ENCODE measurements at regions not wholly inside any gene's neighbourhood (a gene's known extent, or its start where the extent isn't known, plus 50 kb on each side); places are given as distances from the start of the nearest gene placed in this dataset.

- Histone ChIP-seq H3K27me3 (ENCODE audit: control insufficient read depth in 1 of 2, insufficient read depth in 2 of 2, low read length in 2 of 2) (no peaks in the 10 kb centered on the region; a peak in 1 of 5 replicates), H3K4me3 (replicated peaks in 1 of 3; ENCODE audit: insufficient read depth in 1 of 3, low read depth in 2 of 3, low read length in 3 of 3) (no peak overlapping the region), H3K79me2 (ENCODE audit: insufficient read depth, low read length) (no peaks in the 10 kb centered on the region), H3K9me3 (ENCODE audit: low read length) (no peaks in the 10 kb centered on the region), H3K36me3 (replicated peaks in 1 of 2; ENCODE audit: control insufficient read depth in 1 of 2, insufficient read depth in 2 of 2, low read length in 2 of 2) (no peaks in the 10 kb centered on the region), H4K20me1 (ENCODE audit: insufficient read depth, low read length) (no peaks in the 10 kb centered on the region), H3K4me1 (ENCODE audit: insufficient read depth, low read length) (0 out of 2 replicates have a peak, but pooled peaks cover 6% of the 10 kb centered on the region), H3K4me2 (ENCODE audit: low read depth, low read length) (no peak overlapping the region), H3K9ac (ENCODE audit: insufficient read depth, low read depth, low read length) (no peak overlapping the region), H3K27ac (ENCODE audit: extremely low read length, insufficient read depth, low read length) (no peak overlapping the region), H2AFZ (ENCODE audit: low read length) (no peak overlapping the region)
- WGBS (ENCODE audit: low lambda C conversion rate): 10% methylated on average over 3 of the region's 3 CpGs
- POLR2A ChIA-PET: no interaction called here
- FAIRE-seq (no peak), ATAC-seq (no peak), DNase-seq (ENCODE audit: low spot score) (no peak)
- in situ Hi-C loops (cut with HindIII; ENCODE audit: extremely low pct_ligation_motif_present, low pct_unique_long_range_greater_than_20kb) (loop anchor here (5.0 kb wide), 1 partner anchor 1488 kb away; no protein-coding TSS in a partner anchor), intact Hi-C loops (cut with micrococcal nuclease; ENCODE audit: unreplicated experiment) (loop anchor here (10.0 kb wide), 1 partner anchor 425 kb away; no protein-coding TSS in a partner anchor)
- TF ChIP-seq MED13 (CRISPR knock-in tag; IDR thresholded peaks at IDR 0.05) (no peak), ZNF784 (CRISPR knock-in tag; IDR thresholded peaks at IDR 0.05; ENCODE audit: borderline replicate concordance) (no peak), TFAP4 (IDR thresholded peaks at IDR 0.05; ENCODE audit: borderline replicate concordance, low read depth) (no peak)
- CTCF ChIA-PET (ENCODE audit: low intra/inter-chr PET ratio, low total read pairs): no interaction called here
- BruUV-seq (replicated peaks): no TSS peak
Observed at GRCh38 chr3:5309602-5310001, 122.1 kb downstream of the EDEM1 start.

- DNase-seq (ENCODE audit: low spot score): no peak
- TF ChIP-seq KDM3A (CRISPR knock-in tag; IDR thresholded peaks at IDR 0.05; ENCODE audit: low read depth): no peak
- TF ChIP-seq U2AF2 (IDR thresholded peaks at IDR 0.05; ENCODE audit: low read depth, low read length): no peak
- TF ChIP-seq ZBTB21 (CRISPR knock-in tag; IDR thresholded peaks at IDR 0.05): no peak
- no peak for TF ChIP-seq DNMT3B (CRISPR knock-in tag; conservative IDR thresholded peaks at IDR 0.05)
- no peak for TF ChIP-seq ZNF646 (CRISPR knock-in tag; IDR thresholded peaks at IDR 0.05)
- no peak for TF ChIP-seq ETV6 (CRISPR knock-in tag; conservative IDR thresholded peaks at IDR 0.05)
- no peak for TF ChIP-seq ZNF589 (CRISPR knock-in tag; conservative IDR thresholded peaks at IDR 0.05)
- no peak for TF ChIP-seq NFE2L1 (CRISPR knock-in tag; IDR thresholded peaks at IDR 0.05; ENCODE audit: borderline replicate concordance)
- no peak for TF ChIP-seq TAF15 (IDR thresholded peaks at IDR 0.05; ENCODE audit: low read depth, low read length, poor library complexity, severe bottlenecking)
Observed at GRCh38 chr3:5310509-5310908, 123.0 kb downstream of the EDEM1 start.

More at GRCh38 chr3:5310509-5310908, 123.0 kb downstream of the EDEM1 start:
- Histone ChIP-seq H3K27ac (ENCODE audit: extremely low read length, insufficient read depth, low read length) (no peak overlapping the region), H3K4me1 (ENCODE audit: insufficient read depth, low read length) (no peaks in the 10 kb centered on the region), H3K36me3 (replicated peaks in 1 of 2; ENCODE audit: control insufficient read depth in 1 of 2, insufficient read depth in 2 of 2, low read length in 2 of 2) (no peaks in the 10 kb centered on the region), H3K27me3 (ENCODE audit: control insufficient read depth in 1 of 2, insufficient read depth in 2 of 2, low read length in 2 of 2) (no peaks in the 10 kb centered on the region; a peak in 1 of 5 replicates), H3K9ac (ENCODE audit: insufficient read depth, low read depth, low read length) (no peak overlapping the region), H3K4me3 (replicated peaks in 1 of 3; ENCODE audit: insufficient read depth in 1 of 3, low read depth in 2 of 3, low read length in 3 of 3) (no peak overlapping the region), H2AFZ (ENCODE audit: low read length) (no peak overlapping the region), H3K79me2 (ENCODE audit: insufficient read depth, low read length) (no peaks in the 10 kb centered on the region), H3K4me2 (ENCODE audit: low read depth, low read length) (no peak overlapping the region), H4K20me1 (ENCODE audit: insufficient read depth, low read length) (no peaks in the 10 kb centered on the region), H3K9me3 (ENCODE audit: low read length) (no peaks in the 10 kb centered on the region)
- BruUV-seq (replicated peaks): no TSS peak
- ChIA-PET CTCF (ENCODE audit: low intra/inter-chr PET ratio, low total read pairs) (no interaction called here), POLR2A (no interaction called here)
- ATAC-seq: no peak
- intact Hi-C loops (cut with micrococcal nuclease; ENCODE audit: unreplicated experiment) (no loop called here), in situ Hi-C loops (cut with HindIII; ENCODE audit: extremely low pct_ligation_motif_present, low pct_unique_long_range_greater_than_20kb) (no loop called here)
- no peak for FAIRE-seq
- WGBS (ENCODE audit: low lambda C conversion rate): 68% methylated on average over 5 of the region's 5 CpGs
